ENCODE measurements at regions not wholly inside any gene's neighbourhood (a gene's known extent, or its start where the extent isn't known, plus 50 kb on each side); places are given as distances from the start of the nearest gene placed in this dataset.

DNA sequence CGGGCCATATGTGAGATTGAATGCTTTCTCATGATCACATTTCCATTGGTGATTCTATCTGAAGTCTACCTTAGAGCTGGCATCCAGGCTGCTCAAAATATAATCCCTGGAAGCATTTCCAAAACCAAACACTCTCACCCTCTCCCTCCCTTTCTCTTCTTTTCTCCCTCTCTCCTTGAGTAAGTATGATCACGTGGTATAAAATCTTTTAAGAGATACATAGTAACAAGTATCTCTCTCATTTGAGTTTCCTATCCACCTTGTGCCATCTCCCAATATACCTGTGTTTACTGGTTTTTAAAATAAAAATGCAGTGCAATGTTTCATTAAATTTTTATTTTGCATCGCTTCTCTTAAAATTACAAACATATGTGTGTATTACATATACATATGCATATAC is 350.9 kb upstream of the KCNH8 start:
- TF ChIP-seq, protein P1, sequence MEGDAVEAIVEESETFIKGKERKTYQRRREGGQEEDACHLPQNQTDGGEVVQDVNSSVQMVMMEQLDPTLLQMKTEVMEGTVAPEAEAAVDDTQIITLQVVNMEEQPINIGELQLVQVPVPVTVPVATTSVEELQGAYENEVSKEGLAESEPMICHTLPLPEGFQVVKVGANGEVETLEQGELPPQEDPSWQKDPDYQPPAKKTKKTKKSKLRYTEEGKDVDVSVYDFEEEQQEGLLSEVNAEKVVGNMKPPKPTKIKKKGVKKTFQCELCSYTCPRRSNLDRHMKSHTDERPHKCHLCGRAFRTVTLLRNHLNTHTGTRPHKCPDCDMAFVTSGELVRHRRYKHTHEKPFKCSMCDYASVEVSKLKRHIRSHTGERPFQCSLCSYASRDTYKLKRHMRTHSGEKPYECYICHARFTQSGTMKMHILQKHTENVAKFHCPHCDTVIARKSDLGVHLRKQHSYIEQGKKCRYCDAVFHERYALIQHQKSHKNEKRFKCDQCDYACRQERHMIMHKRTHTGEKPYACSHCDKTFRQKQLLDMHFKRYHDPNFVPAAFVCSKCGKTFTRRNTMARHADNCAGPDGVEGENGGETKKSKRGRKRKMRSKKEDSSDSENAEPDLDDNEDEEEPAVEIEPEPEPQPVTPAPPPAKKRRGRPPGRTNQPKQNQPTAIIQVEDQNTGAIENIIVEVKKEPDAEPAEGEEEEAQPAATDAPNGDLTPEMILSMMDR (conservative IDR thresholded peaks at IDR 0.05; ENCODE audit: low read depth, low read length), result no peak
- TF ChIP-seq EZH2 (IDR thresholded peaks at IDR 0.05; ENCODE audit: borderline replicate concordance, low read depth, low read length, poor library complexity, severe bottlenecking), result no peak
